Endothelial cell of umbilical vein (primary cell): ENCODE measurements at regions not wholly inside any gene's neighbourhood (a gene's known extent, or its start where the extent isn't known, plus 50 kb on each side); places are given as distances from the start of the nearest gene placed in this dataset.

Experiments
- BruUV-seq: library from RNA; stranded (reverse); fragments of 400-500 nt; replicated peaks from 2 replicates; lab custom pipeline; 2021; lab: Mats Ljungman, UMichigan
- CTCF ChIA-PET: fragments of 300-600, 350-600 bp; sonication (Branson Sonifier 250); formaldehyde crosslinking; loops from one replicate; lab custom pipeline; 2021; ENCODE audit warnings: antibody characterized with exemption, inconsistent platforms; lab: Charles Lee
- POLR2A ChIA-PET: fragments of 300-600, 350-600 bp; sonication (Branson Sonifier 250); formaldehyde crosslinking; loops from one replicate; lab custom pipeline; 2021; ENCODE audit warnings: antibody characterized with exemption, inconsistent platforms; lab: Charles Lee
- DNase-seq: peaks from one replicate; pipeline ENCODE4 v3.0.0-alpha.2; 2011; ENCODE audit warnings: low read depth, low spot score
- FAIRE-seq: peaks from 2 replicates; lab custom pipeline; 2011; peaks lifted over from hg19 to GRCh38; lab: Jason Lieb, UNC
- H2AFZ ChIP-seq: 2 replicates; pipeline ENCODE4 v1.6.0; 2012; ENCODE audit warnings: low read depth, low read length, control low read depth, inconsistent platforms
- H3K27ac ChIP-seq: 2 replicates; pipeline ENCODE4 v1.5.1; 2011; ENCODE audit warnings: low read depth, mild to moderate bottlenecking, control low read depth, low read length, moderate library complexity; ENCODE audit not compliant: insufficient read depth
- H3K27me3 ChIP-seq, 2 experiments: 2 replicates each; pipeline versions ENCODE4 v1.6.0 to v1.6.1; 2011; ENCODE audit warnings: low read length in 2 of 2, mixed read lengths in 1 of 2; ENCODE audit not compliant: control insufficient read depth in 2 of 2, insufficient read depth in 2 of 2
- H3K36me3 ChIP-seq, 2 experiments: 2 replicates in 1 of 2; 3 replicates in 1 of 2; pipeline ENCODE4 v1.5.1; 2011; ENCODE audit warnings: low read length in 2 of 2, mild to moderate bottlenecking in 1 of 2, moderate library complexity in 1 of 2; ENCODE audit not compliant: control insufficient read depth in 2 of 2, insufficient read depth in 2 of 2; ENCODE audit errors: extremely low read depth in 1 of 2
- H3K4me1 ChIP-seq: 3 replicates; pipeline ENCODE4 v1.5.1; 2011; ENCODE audit warnings: mild to moderate bottlenecking, low read length; ENCODE audit not compliant: control insufficient read depth, insufficient read depth; ENCODE audit errors: extremely low read depth
- H3K4me2 ChIP-seq: 2 replicates; pipeline ENCODE4 v1.6.1; 2011; ENCODE audit warnings: low read length, control low read depth, mixed read lengths; ENCODE audit not compliant: insufficient read depth
- H3K4me3 ChIP-seq, 3 experiments: fragments of 200-600 bp in 1 of 3; sonication (generic), shearing (Covaris generic) in 1 of 3; replicated peaks in 1 of 3; 2 replicates each; pipeline ENCODE4 v1.5.1; 2011 to 2016; ENCODE audit warnings: control low read depth in 3 of 3, low read length in 3 of 3, mild to moderate bottlenecking in 2 of 3, inconsistent platforms in 1 of 3, low read depth in 1 of 3, moderate library complexity in 1 of 3; ENCODE audit not compliant: insufficient read depth in 1 of 3
- H3K79me2 ChIP-seq: 2 replicates; pipeline ENCODE4 v1.6.0; 2012; ENCODE audit warnings: low read length, inconsistent platforms; ENCODE audit not compliant: control insufficient read depth, insufficient read depth
- H3K9ac ChIP-seq: replicated peaks from 2 replicates; pipeline ENCODE3; 2011; ENCODE audit warnings: low read length, control low read depth; ENCODE audit not compliant: insufficient read depth; ENCODE audit errors: extremely low read depth
- H3K9me1 ChIP-seq: replicated peaks from 3 replicates; pipeline ENCODE4 v1.6.0; 2011; ENCODE audit warnings: mild to moderate bottlenecking, low read length; ENCODE audit not compliant: control insufficient read depth, insufficient read depth; ENCODE audit errors: extremely low read depth
- H3K9me3 ChIP-seq: replicated peaks from 2 replicates; pipeline ENCODE4 v1.5.1; 2012; ENCODE audit warnings: low read length, inconsistent platforms; ENCODE audit not compliant: control insufficient read depth, insufficient read depth
- H4K20me1 ChIP-seq: replicated peaks from 2 replicates; pipeline ENCODE3; 2011; ENCODE audit warnings: mild to moderate bottlenecking, low read length; ENCODE audit not compliant: control insufficient read depth, insufficient read depth; ENCODE audit errors: extremely low read depth
- CTCF ChIP-seq, 2 donors: IDR thresholded peaks; 1 replicate in 1 of 2; 2 replicates in 1 of 2; pipeline ENCODE4 v1.5.1; 2011; ENCODE audit warnings: low read length in 2 of 2, mild to moderate bottlenecking in 2 of 2, moderate library complexity in 2 of 2, control low read depth in 1 of 2, inconsistent platforms in 1 of 2, low read depth in 1 of 2; ENCODE audit not compliant: insufficient read depth in 1 of 2; ENCODE audit errors: extremely low read depth in 1 of 2
- EZH2 ChIP-seq: IDR thresholded peaks from 2 replicates; pipeline ENCODE4 v1.6.1; 2012; ENCODE audit warnings: borderline replicate concordance, low read depth, mild to moderate bottlenecking, moderate library complexity, low read length, inconsistent platforms; ENCODE audit not compliant: severe bottlenecking
- FOS ChIP-seq: IDR thresholded peaks from 2 replicates; pipeline ENCODE4 v1.6.1; 2011; ENCODE audit warnings: mild to moderate bottlenecking, low read length, moderate library complexity, borderline replicate concordance; ENCODE audit not compliant: insufficient read depth
- GATA2 ChIP-seq: IDR thresholded peaks from 2 replicates; pipeline ENCODE4 v1.7.0; 2011; ENCODE audit warnings: low read depth, mild to moderate bottlenecking, moderate library complexity, mixed read lengths, low read length; ENCODE audit not compliant: insufficient read length, insufficient read depth
- JUN ChIP-seq: IDR thresholded peaks from 2 replicates; pipeline ENCODE4 v1.6.1; 2011; ENCODE audit warnings: borderline replicate concordance, low read depth; ENCODE audit not compliant: insufficient read length, insufficient read depth
- MAX ChIP-seq: IDR thresholded peaks from 2 replicates; pipeline ENCODE4 v1.6.1; 2011; ENCODE audit not compliant: insufficient read depth, insufficient read length
- MYC ChIP-seq: IDR thresholded peaks from one replicate; pipeline ENCODE4 v1.6.1; 2011; ENCODE audit warnings: mild to moderate bottlenecking, low read depth, low read length
- POLR2A ChIP-seq: IDR thresholded peaks from 2 replicates; pipeline ENCODE4 v1.6.1; 2012; ENCODE audit warnings: low read depth, mild to moderate bottlenecking, control low read depth, low read length
- POLR2AphosphoS5 ChIP-seq: IDR thresholded peaks from 2 replicates; pipeline ENCODE4 v1.6.1; 2012; ENCODE audit warnings: low read depth, mild to moderate bottlenecking, control low read depth, low read length, moderate library complexity; ENCODE audit not compliant: insufficient read depth
- dilution Hi-C: fragments of 300-500 bp; cut with MboI; formaldehyde crosslinking; loops from one replicate; pipeline ENCODE4 v1.15.0; 2019; ENCODE audit warnings: low sequenced_read_pairs; ENCODE audit not compliant: extremely low pct_ligation_motif_present
- intact Hi-C: fragments of 100-400 bp; cut with micrococcal nuclease; formaldehyde crosslinking; loops from one replicate; pipeline ENCODE4 v1.10.0; 2022

- dilution Hi-C loops (no loop called here), intact Hi-C loops (no loop called here)
- Histone ChIP-seq H3K9me1 (no peaks in the 10 kb centered on the region), H4K20me1 (no peaks in the 10 kb centered on the region), H3K36me3 (no peaks in the 10 kb centered on the region), H3K9me3 (peaks cover 2% of the 10 kb centered on the region), H3K9ac (no peak overlapping the region), H2AFZ (no peak overlapping the region), H3K4me1 (no peaks in the 10 kb centered on the region), H3K27ac (no peak overlapping the region), H3K4me3 (no peak overlapping the region), H3K79me2 (no peaks in the 10 kb centered on the region), H3K4me2 (no peak overlapping the region), H3K27me3 (no peaks in the 10 kb centered on the region)
- FAIRE-seq = no peak
- POLR2A ChIA-PET = no interaction called here
- CTCF ChIA-PET = no interaction called here
- no peak for DNase-seq
- no peak for TF ChIP-seq FOS
- TF ChIP-seq POLR2A = no peak
- no peak for TF ChIP-seq MAX
- TF ChIP-seq GATA2 = no peak
- no peak for TF ChIP-seq EZH2
- TF ChIP-seq JUN = no peak
- TF ChIP-seq POLR2AphosphoS5 = no peak
- TF ChIP-seq MYC = no peak
- TF ChIP-seq CTCF (IDR thresholded peaks at IDR 0.05; ENCODE audit: extremely low read depth in 1 of 2, insufficient read depth in 1 of 2, low read depth in 1 of 2, low read length in 2 of 2) = no peak
- BruUV-seq = no TSS peak
Observed at GRCh38 chr3:135565546-135565945, 400.0 kb upstream of the PPP2R3A start.
